ENCODE measurements at regions not wholly inside any gene's neighbourhood (a gene's known extent, or its start where the extent isn't known, plus 50 kb on each side); places are given as distances from the start of the nearest gene placed in this dataset.

GRCh38 chr14:34107441-34107840 is 156.6 kb upstream of the EGLN3 start:
- no peaks in the 10 kb centered on the region for H3K36me3 ChIP-seq (ENCODE audit: control insufficient read depth in 2 of 3, insufficient read depth in 3 of 3, low read length in 3 of 3)
- intact Hi-C loops (cut with DNase I): no loop called here
- no peak overlapping the region for H3K27ac ChIP-seq (ENCODE audit: low read depth in 2 of 2, low read length in 2 of 2)
- no peaks in the 10 kb centered on the region for H3K27me3 ChIP-seq (ENCODE audit: control insufficient read depth, insufficient read depth, low read length)
- peaks cover 0 to 2% (median 0%) of the 10 kb centered on the region in 3 donors for H3K4me1 ChIP-seq (ENCODE audit: control insufficient read depth in 2 of 3, insufficient read depth in 2 of 3, low read depth in 1 of 3, low read length in 3 of 3)
- no peak for FAIRE-seq
- no peak overlapping the region for H3K4me3 ChIP-seq (ENCODE audit: low read length in 3 of 3)
- H3K9me3 ChIP-seq (ENCODE audit: control insufficient read depth in 2 of 3, insufficient read depth in 1 of 3, low read length in 3 of 3): no peaks in the 10 kb centered on the region
- no peak for DNase-seq
- no peak for TF ChIP-seq CTCF (IDR thresholded peaks at IDR 0.05; ENCODE audit: borderline replicate concordance, extremely low read depth, insufficient read depth)
- H3K9ac ChIP-seq (ENCODE audit: low read length in 3 of 3): no peak overlapping the region

- no peak for DNase-seq
- no peaks in the 10 kb centered on the region for H3K27me3 ChIP-seq (ENCODE audit: control insufficient read depth, insufficient read depth, low read length)
- TF ChIP-seq CTCF (IDR thresholded peaks at IDR 0.05; ENCODE audit: borderline replicate concordance, extremely low read depth, insufficient read depth): no peak
- no peak for FAIRE-seq
- H3K9me3 ChIP-seq (ENCODE audit: control insufficient read depth in 2 of 3, insufficient read depth in 1 of 3, low read length in 3 of 3): no peaks in the 10 kb centered on the region
- H3K4me3 ChIP-seq (ENCODE audit: low read length in 3 of 3): no peak overlapping the region
- H3K36me3 ChIP-seq (ENCODE audit: control insufficient read depth in 2 of 3, insufficient read depth in 3 of 3, low read length in 3 of 3): no peaks in the 10 kb centered on the region
- intact Hi-C loops (cut with DNase I): no loop called here
- H3K27ac ChIP-seq (ENCODE audit: low read depth in 2 of 2, low read length in 2 of 2): no peak overlapping the region
- peaks cover 0 to 2% (median 0%) of the 10 kb centered on the region in 3 donors for H3K4me1 ChIP-seq (ENCODE audit: control insufficient read depth in 2 of 3, insufficient read depth in 2 of 3, low read depth in 1 of 3, low read length in 3 of 3)
- H3K9ac ChIP-seq (ENCODE audit: low read length in 3 of 3): no peak overlapping the region
Observed at GRCh38 chr14:34106310-34106709, 155.4 kb upstream of the EGLN3 start.

- Histone ChIP-seq H3K4me3 (ENCODE audit: low read length in 3 of 3) (no peak overlapping the region), H3K36me3 (ENCODE audit: control insufficient read depth in 2 of 3, insufficient read depth in 3 of 3, low read length in 3 of 3) (no peaks in the 10 kb centered on the region), H3K4me1 (ENCODE audit: control insufficient read depth in 2 of 3, insufficient read depth in 2 of 3, low read depth in 1 of 3, low read length in 3 of 3) (peaks cover 0 to 2% (median 0%) of the 10 kb centered on the region in 3 donors), H3K9me3 (ENCODE audit: control insufficient read depth in 2 of 3, insufficient read depth in 1 of 3, low read length in 3 of 3) (no peaks in the 10 kb centered on the region), H3K27ac (ENCODE audit: low read depth in 2 of 2, low read length in 2 of 2) (no peak overlapping the region), H3K27me3 (ENCODE audit: control insufficient read depth, insufficient read depth, low read length) (no peaks in the 10 kb centered on the region), H3K9ac (ENCODE audit: low read length in 3 of 3) (no peak overlapping the region)
- FAIRE-seq (no peak), DNase-seq (no peak)
- no peak for TF ChIP-seq CTCF (IDR thresholded peaks at IDR 0.05; ENCODE audit: borderline replicate concordance, extremely low read depth, insufficient read depth)
- intact Hi-C loops (cut with DNase I): no loop called here
Observed at GRCh38 chr14:34104489-34105397, 153.9 kb upstream of the EGLN3 start.
